Kidney (tissue), 13 donors: ENCODE measurements at regions not wholly inside any gene's neighbourhood (a gene's known extent, or its start where the extent isn't known, plus 50 kb on each side); places are given as distances from the start of the nearest gene placed in this dataset.
A peak's percentile ranks its signal among the peaks of the same experiment; 100 is the strongest.

Experiments
- DNase-seq, 5 donors: peaks; one replicate each; pipeline ENCODE4 v3.0.0-alpha.2; 2013 to 2020
- FAIRE-seq: peaks from 2 replicates; lab custom pipeline; 2012; peaks lifted over from hg19 to GRCh38; lab: Jason Lieb, UNC
- H3K27ac ChIP-seq, 2 donors: one replicate each; pipeline ENCODE4 v1.7.0; 2013; ENCODE audit warnings: low read depth in 2 of 2, low read length in 2 of 2, inconsistent platforms in 1 of 2
- H3K27me3 ChIP-seq: one replicate; pipeline ENCODE4 v1.7.1; 2013; ENCODE audit warnings: low read length, inconsistent platforms; ENCODE audit not compliant: control insufficient read depth, insufficient read depth
- H3K36me3 ChIP-seq, 3 donors: one replicate each; pipeline versions ENCODE4 v1.7.0 to v1.7.1; 2013; ENCODE audit warnings: low read length in 3 of 3, control low read depth in 1 of 3, inconsistent platforms in 1 of 3; ENCODE audit not compliant: insufficient read depth in 3 of 3, control insufficient read depth in 2 of 3
- H3K4me1 ChIP-seq, 3 donors: one replicate each; pipeline versions ENCODE4 v1.7.0 to v1.7.1; 2013; ENCODE audit warnings: low read length in 3 of 3, inconsistent platforms in 1 of 3, low read depth in 1 of 3; ENCODE audit not compliant: control insufficient read depth in 2 of 3, insufficient read depth in 2 of 3
- H3K4me3 ChIP-seq, 3 donors: one replicate each; pipeline versions ENCODE4 v1.7.0 to v1.8.1; 2013; ENCODE audit warnings: low read length in 3 of 3, control low read depth in 1 of 3, inconsistent platforms in 1 of 3
- H3K9ac ChIP-seq, 3 donors: one replicate each; pipeline versions ENCODE4 v1.7.0 to v1.7.1; 2013; ENCODE audit warnings: low read length in 3 of 3, control low read depth in 1 of 3, inconsistent platforms in 1 of 3
- H3K9me3 ChIP-seq, 3 donors: one replicate each; pipeline versions ENCODE4 v1.7.0 to v1.7.1; 2013; ENCODE audit warnings: low read length in 3 of 3, control low read depth in 1 of 3, inconsistent platforms in 1 of 3; ENCODE audit not compliant: control insufficient read depth in 2 of 3, insufficient read depth in 1 of 3
- CTCF ChIP-seq: IDR thresholded peaks from 3 replicates; pipeline ENCODE4 v1.5.1; 2012; ENCODE audit warnings: mild to moderate bottlenecking, moderate library complexity, borderline replicate concordance; ENCODE audit not compliant: insufficient read depth; ENCODE audit errors: extremely low read depth
- intact Hi-C: fragments of 100-400 bp; cut with DNase I; formaldehyde crosslinking; loops from one replicate; pipeline ENCODE4 v1.11.1; 2022
- donor health status: control.
- donor health status: control.
- donor health status: control.
- donor health status: control.
- donor health status: control.
- donor health status: DM: yes; HTN: yes; CAD: no.
- donor health status: Normal renal cell carcinoma (clear cell type).

GRCh38 chr6:167472148-167472547 is 147.3 kb downstream of the TTLL2 start:
- no peaks in the 10 kb centered on the region for H3K27me3 ChIP-seq

GRCh38 chr6:167472880-167473279 is 148.0 kb downstream of the TTLL2 start:
- intact Hi-C loops: no loop called here
- Histone ChIP-seq H3K27me3 (no peaks in the 10 kb centered on the region), H3K9me3 (no peaks in the 10 kb centered on the region), H3K9ac (no peak overlapping the region), H3K4me1 (no peaks in the 10 kb centered on the region), H3K4me3 (no peak overlapping the region), H3K27ac (no peak overlapping the region), H3K36me3 (no peaks in the 10 kb centered on the region)
- no peak for FAIRE-seq
- peak in 2 of 5 donors; percentile 48 to 61 for DNase-seq
- no peak for TF ChIP-seq CTCF

More at GRCh38 chr6:167472148-167472547, 147.3 kb downstream of the TTLL2 start:
- Histone ChIP-seq H3K9ac (no peak overlapping the region), H3K27ac (no peak overlapping the region), H3K4me1 (no peaks in the 10 kb centered on the region), H3K9me3 (no peaks in the 10 kb centered on the region), H3K36me3 (no peaks in the 10 kb centered on the region), H3K4me3 (no peak overlapping the region)
- TF ChIP-seq CTCF: no peak
- no peak for FAIRE-seq
- intact Hi-C loops: no loop called here
- DNase-seq: no peak

- peaks cover 0 to 2% (median 0%) of the 10 kb centered on the region in 3 donors for H3K9me3 ChIP-seq
- H3K9ac ChIP-seq: no peak overlapping the region
- DNase-seq (no peak), FAIRE-seq (no peak)
- H3K27me3 ChIP-seq: no peaks in the 10 kb centered on the region
- no peaks in the 10 kb centered on the region for H3K4me1 ChIP-seq
- H3K27ac ChIP-seq: no peak overlapping the region
- no peak overlapping the region for H3K4me3 ChIP-seq
- no peak for TF ChIP-seq CTCF
- H3K36me3 ChIP-seq: no peaks in the 10 kb centered on the region
- intact Hi-C loops: no loop called here
These were observed 149.3 kb downstream of the TTLL2 start for GRCh38 chr6:167474171-167474570.

GRCh38 chr6:167474725-167475124 is 149.8 kb downstream of the TTLL2 start:
- H3K27me3 ChIP-seq: no peaks in the 10 kb centered on the region
- no peaks in the 10 kb centered on the region for H3K4me1 ChIP-seq
- intact Hi-C loops: no loop called here
- FAIRE-seq (no peak), DNase-seq (no peak)
- TF ChIP-seq CTCF: no peak
- H3K9me3 ChIP-seq: peaks cover 0 to 2% (median 0%) of the 10 kb centered on the region in 3 donors
- H3K4me3 ChIP-seq: no peak overlapping the region
- no peaks in the 10 kb centered on the region for H3K36me3 ChIP-seq
- no peak overlapping the region for H3K27ac ChIP-seq
- H3K9ac ChIP-seq: no peak overlapping the region
